HG03280 (cell line): ENCODE measurements at regions not wholly inside any gene's neighbourhood (a gene's known extent, or its start where the extent isn't known, plus 50 kb on each side); places are given as distances from the start of the nearest gene placed in this dataset.

Source experiments
- ATAC-seq: cut with Tn5 transposase; IDR thresholded peaks from one replicate; pipeline ENCODE4 v1.9.1; 2021; ENCODE audit warnings: mild to moderate bottlenecking, moderate library complexity; ENCODE audit not compliant: unreplicated experiment

- ATAC-seq = no peak
Observed at GRCh38 chr15:95581595-95581994, 748.9 kb upstream of the NR2F2 start.

- no peak for ATAC-seq
Observed at GRCh38 chr15:95584088-95584487, 746.4 kb upstream of the NR2F2 start.

DNA sequence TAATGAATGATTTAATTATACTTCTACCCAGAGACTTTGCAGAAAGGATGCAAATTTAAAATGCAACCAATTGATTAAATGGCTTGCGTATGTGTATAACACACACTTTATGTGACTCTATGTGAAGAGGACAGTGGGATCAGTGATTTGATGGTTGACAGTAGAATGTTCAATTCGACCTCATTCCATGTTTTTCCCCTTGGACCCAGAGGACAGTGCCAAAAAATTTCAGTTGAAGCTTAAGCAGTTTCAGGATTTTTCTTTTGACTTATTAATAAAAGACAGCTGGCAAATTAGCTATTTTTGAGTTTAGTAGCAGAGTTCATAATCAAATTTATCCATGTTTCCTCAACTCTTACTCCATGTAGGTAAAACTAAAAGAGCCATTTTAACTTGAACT, 742.4 kb upstream of the NR2F2 start:
- ATAC-seq = no peak

DNA sequence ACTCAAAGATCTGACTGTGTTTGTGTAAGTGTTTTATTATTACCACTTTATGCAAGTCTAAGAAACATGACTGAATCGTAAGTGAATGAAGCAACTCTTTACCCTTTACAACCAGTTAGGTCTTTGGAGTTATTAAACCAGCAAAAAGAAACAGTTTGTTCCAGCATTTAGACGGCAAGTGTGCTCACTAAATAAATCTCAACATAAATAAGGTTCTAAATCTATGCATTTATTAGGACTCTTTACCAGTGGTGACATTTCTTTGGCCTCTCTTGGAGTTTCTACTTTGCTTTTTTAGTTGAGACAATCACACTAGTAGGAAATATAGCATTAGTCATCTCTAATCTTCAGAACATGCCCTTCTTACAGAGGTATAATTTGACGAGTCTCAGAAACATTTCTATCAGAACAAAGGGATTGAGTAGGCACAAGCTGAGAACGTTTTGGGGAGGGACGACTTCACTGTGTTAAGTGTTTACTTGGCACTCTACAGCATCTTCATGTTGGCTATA, 739.9 kb upstream of the NR2F2 start:
- no peak for ATAC-seq

DNA sequence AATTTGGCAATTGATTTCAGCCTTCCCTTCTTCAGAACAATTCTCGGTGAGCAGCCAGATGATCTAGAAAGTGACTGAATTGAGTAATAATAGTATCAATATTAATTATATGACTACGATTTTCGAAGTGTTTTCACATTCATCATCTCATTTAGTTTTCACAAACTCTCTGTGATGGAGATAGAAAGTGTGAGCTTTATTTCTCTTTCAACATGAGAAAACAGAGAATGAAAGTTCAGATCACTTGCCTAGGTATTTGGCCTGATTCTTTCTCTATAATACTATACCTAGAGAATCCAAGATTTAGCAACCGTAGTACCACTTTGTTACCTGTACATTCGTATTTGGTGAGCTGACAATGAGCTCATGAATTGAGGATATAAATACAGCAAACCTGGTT, 739.2 kb upstream of the NR2F2 start:
- ATAC-seq = no peak

GRCh38 chr15:95591886-95592285, 738.6 kb upstream of the NR2F2 start:
- no peak for ATAC-seq

- no peak for ATAC-seq
Observed at GRCh38 chr15:95594496-95594895, 736.0 kb upstream of the NR2F2 start.

- no peak for ATAC-seq
Observed at GRCh38 chr15:95595759-95596158, 734.7 kb upstream of the NR2F2 start.

DNA sequence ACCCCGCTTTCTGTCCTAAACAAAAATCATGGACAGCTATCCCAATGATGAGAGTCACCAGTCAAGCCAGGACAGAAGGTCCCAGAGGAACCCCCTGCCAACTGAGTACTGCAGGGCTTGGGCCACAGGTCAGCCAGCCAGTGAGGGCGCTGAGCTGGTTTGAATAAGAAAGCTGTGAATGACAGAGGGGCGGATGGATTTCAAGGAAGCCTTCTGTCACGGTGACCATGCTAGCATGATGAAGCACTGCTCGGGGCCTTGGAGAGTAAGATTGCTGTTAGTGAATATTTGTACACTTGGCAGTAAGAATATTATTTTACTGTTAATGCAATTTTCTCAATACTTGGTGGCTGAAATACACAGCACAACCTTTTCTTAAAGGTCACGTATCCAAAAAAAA, 734.0 kb upstream of the NR2F2 start:
- ATAC-seq = no peak

- ATAC-seq = no peak
Observed at GRCh38 chr15:95598251-95598855, 732.1 kb upstream of the NR2F2 start.

GRCh38 chr15:95600367-95600766, 730.1 kb upstream of the NR2F2 start:
- no peak for ATAC-seq

DNA sequence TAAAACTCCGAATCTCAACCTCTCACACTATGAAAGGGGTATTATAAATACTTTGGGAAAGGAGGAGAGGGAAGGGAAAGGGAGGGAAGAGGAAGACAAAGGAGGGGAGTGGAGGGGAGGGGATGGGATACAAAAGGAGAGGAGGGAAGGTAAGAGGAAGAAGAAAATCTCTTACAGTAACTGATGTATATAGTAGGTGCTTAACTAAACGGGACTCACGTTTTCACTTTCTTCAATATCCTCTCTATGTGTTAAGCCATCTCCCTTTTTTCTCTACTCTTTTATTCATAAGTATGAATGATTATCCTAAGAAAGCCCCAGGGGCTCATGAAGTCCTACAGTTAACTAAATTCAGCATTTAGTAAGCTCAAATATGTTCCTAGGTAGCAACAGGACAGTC, 729.6 kb upstream of the NR2F2 start:
- no peak for ATAC-seq

- no peak for ATAC-seq
Observed at GRCh38 chr15:95601525-95601924, 729.0 kb upstream of the NR2F2 start.

DNA sequence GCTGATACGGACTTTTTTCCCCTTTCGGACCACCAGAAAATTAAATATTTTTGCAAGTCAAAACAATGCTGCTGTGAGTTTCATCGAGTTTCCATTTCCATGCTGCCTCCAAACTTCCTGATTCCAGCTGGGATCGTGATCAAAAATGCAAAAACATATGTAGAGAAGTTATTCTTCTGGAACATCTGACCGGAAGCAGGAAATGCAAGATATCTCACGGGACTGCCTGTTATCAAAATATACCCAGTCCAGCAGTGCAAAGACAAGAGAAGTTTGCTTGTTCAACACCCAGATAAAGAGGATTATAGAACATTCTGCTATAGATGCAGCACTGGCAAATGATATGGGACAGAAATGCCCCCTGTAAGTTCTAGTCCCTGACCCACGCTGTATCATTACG, 726.7 kb upstream of the NR2F2 start:
- ATAC-seq = no peak

DNA sequence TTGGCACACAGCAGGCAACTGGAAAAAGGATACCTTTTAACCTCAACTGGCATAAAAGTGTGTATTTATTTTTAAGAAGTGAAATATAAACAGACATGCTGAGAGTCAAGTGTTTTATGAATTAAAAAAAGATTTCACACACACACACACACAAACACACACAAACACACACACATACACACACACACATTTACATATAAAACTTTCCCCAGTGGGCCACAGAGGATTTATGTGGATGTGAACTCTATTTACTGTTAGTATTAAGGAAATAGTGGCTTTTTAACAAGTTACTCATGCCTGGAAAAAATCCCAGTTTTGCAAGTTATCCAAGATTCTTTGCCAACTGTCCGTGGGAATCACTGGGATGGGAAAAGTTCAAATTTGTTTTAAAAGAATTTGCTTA, 725.9 kb upstream of the NR2F2 start:
- no peak for ATAC-seq

DNA sequence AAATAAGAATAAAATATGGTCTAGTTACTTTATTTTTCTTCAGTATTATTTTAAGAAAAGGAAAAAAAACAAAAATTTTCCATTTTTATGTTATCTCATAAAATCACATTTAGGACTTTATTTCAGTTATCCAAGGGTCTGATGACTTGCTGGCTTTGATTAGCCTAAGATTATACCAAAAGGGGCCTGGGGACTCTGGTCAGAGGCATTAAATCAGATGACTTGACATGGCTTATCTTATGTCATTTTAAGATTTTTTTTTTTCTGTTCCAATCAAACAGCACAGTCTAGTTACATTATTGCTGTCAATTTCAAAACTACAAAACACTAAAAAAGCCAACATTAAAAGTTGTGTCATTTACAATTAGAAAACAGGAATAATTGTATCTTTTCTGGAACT, 725.4 kb upstream of the NR2F2 start:
- ATAC-seq = no peak

DNA sequence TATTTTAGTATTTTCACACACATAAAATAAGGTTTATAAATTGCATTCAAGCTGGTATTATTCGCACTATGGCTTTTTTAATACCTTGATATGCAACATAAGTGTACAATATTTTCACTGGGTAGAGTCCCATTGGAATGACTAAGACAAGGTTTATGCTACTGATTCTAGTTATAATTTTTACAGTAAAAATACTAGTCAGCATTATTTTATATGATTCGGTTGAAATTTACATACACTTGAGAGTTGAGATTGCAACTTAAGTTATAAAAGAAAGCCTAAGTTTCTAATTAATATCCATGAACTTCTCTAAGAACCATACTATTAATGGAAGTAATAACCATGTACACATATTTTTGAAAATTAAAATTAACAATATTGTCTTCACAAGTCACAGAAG, 723.9 kb upstream of the NR2F2 start:
- no peak for ATAC-seq

DNA sequence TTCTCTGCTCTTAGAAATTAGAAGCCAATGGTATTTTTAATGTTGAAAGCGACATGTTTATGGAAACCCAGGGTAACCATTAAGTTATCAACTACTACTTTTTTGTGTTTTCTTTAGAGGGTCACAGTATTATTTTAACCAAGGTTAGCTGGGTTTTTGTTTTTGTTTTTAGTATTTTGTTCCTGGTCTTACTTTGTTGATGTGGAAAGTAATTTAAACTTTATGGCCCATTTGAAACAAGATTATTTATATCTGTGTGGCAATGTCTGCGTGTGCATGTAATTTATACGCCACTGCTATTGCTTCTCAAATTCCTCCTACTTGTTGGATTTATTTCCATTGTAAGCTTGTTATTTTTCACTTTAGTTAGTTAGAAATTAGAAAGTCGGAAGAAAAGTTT, 722.1 kb upstream of the NR2F2 start:
- no peak for ATAC-seq

- no peak for ATAC-seq
Observed at GRCh38 chr15:95609096-95609495, 721.4 kb upstream of the NR2F2 start.

DNA sequence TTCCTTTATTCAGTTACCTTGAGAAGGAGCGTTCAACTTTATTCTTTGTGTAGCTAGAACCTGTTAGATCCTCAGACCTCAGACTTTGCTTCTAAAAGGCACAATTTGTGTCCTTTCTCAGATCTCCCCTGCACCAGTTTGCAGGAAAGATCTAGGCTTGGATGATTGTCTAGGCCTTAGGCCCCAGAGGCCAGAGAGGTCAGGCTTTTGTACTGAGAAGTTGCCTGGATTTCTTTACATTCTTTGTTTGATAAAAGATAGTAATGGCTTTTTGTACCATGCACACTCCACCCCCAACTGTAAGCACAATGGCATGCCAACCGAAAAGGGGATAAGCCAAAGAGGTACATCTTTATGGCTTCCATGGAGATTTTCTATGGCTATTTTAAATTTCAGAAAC, 719.6 kb upstream of the NR2F2 start:
- no peak for ATAC-seq

- no peak for ATAC-seq
Observed at GRCh38 chr15:95615436-95615835, 715.1 kb upstream of the NR2F2 start.

DNA sequence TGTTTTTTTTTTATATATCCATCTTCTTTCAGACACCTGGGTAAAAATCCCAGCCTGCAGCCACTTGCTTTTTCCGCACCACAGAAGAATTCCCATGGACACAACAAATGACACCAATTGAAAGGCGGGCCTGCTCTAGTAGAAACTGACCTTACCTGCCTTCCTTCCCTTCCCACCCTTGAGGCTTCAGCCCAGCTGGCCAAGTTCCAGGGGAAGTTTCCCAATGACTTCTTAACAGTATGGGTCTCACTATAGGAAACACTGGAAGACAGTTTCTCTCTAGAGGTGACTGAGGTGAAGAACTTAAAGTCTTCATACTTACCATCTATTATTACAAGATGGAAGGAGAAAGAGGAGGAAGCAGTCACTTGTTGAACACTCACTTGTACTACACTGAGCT, 714.2 kb upstream of the NR2F2 start:
- no peak for ATAC-seq

GRCh38 chr15:95620934-95621579, 709.4 kb upstream of the NR2F2 start:
- ATAC-seq = no peak
